Activated CD4-positive, alpha-beta T cell treated with anti-CD3 and anti-CD28 coated beads, Interleukin-2, Interleukin-6, amounts not matched to agents 100 ng/mL and 50 ng/mL, durations not matched to agents 16 hours and 8 hours (primary cell): ENCODE measurements at regions not wholly inside any gene's neighbourhood (a gene's known extent, or its start where the extent isn't known, plus 50 kb on each side); places are given as distances from the start of the nearest gene placed in this dataset.

Experiments used
- DNase-seq: peaks from one replicate; pipeline ENCODE4 v3.0.0-alpha.2; 2020

GRCh38 chr2:12222554-12222953 is 476.1 kb downstream of the LPIN1 start:
- no peak for DNase-seq

- DNase-seq: no peak
Observed at GRCh38 chr2:12223732-12224131, 477.3 kb downstream of the LPIN1 start.

GRCh38 chr2:12226653-12227052 is 480.2 kb downstream of the LPIN1 start:
- no peak for DNase-seq

- DNase-seq: no peak
Observed at GRCh38 chr2:12227941-12228608, 481.6 kb downstream of the LPIN1 start.

- DNase-seq: no peak
Observed at GRCh38 chr2:12231288-12231687, 484.9 kb downstream of the LPIN1 start.

GRCh38 chr2:12232876-12233275 is 483.9 kb upstream of the TRIB2 start:
- DNase-seq: no peak

GRCh38 chr2:12236136-12236844 is 480.4 kb upstream of the TRIB2 start:
- DNase-seq: no peak

GRCh38 chr2:12240206-12240605 is 476.5 kb upstream of the TRIB2 start:
- no peak for DNase-seq

GRCh38 chr2:12243381-12243780 is 473.4 kb upstream of the TRIB2 start:
- DNase-seq: no peak

- no peak for DNase-seq
Observed at GRCh38 chr2:12244070-12244469, 472.7 kb upstream of the TRIB2 start.

- DNase-seq: no peak
Observed at GRCh38 chr2:12251121-12251520, 465.6 kb upstream of the TRIB2 start.

- DNase-seq: no peak
Observed at GRCh38 chr2:12251749-12252148, 465.0 kb upstream of the TRIB2 start.

GRCh38 chr2:12253167-12253778 is 463.5 kb upstream of the TRIB2 start:
- DNase-seq: no peak

- no peak for DNase-seq
Observed at GRCh38 chr2:12254280-12254860, 462.4 kb upstream of the TRIB2 start.

GRCh38 chr2:12256206-12256605 is 460.5 kb upstream of the TRIB2 start:
- DNase-seq: no peak

- no peak for DNase-seq
Observed at GRCh38 chr2:12257476-12257875, 459.3 kb upstream of the TRIB2 start.

GRCh38 chr2:12259493-12259892 is 457.2 kb upstream of the TRIB2 start:
- DNase-seq: no peak

GRCh38 chr2:12261986-12262680 is 454.6 kb upstream of the TRIB2 start:
- DNase-seq: no peak

GRCh38 chr2:12262681-12263436 is 453.9 kb upstream of the TRIB2 start:
- no peak for DNase-seq

GRCh38 chr2:12263730-12264129 is 453.0 kb upstream of the TRIB2 start:
- DNase-seq: no peak

GRCh38 chr2:12264146-12264545 is 452.6 kb upstream of the TRIB2 start:
- no peak for DNase-seq

- no peak for DNase-seq
Observed at GRCh38 chr2:12265646-12266045, 451.1 kb upstream of the TRIB2 start.

GRCh38 chr2:12267042-12267441 is 449.7 kb upstream of the TRIB2 start:
- DNase-seq: no peak
